ENCODE measurements at regions not wholly inside any gene's neighbourhood (a gene's known extent, or its start where the extent isn't known, plus 50 kb on each side); places are given as distances from the start of the nearest gene placed in this dataset.

DNA sequence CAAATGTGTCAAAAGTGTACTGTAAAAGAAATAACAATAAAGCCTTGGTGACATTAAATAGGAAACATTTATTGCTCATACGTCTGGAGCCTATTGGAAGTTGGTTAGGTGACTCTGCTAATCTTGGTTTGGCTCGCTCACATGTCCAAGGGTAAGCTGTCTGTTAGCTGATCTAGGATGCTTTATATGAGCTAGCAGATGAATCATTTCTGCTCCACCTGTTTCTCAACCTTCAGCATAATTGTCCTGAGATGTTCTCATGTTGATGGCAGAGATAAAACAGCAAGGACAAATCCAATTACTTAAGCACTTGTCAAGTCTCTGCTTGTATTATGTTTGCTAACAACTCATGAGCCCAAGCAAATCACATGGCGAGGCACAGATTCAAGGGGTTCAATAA is 56.0 kb upstream of the CD53 start:
- DNase-seq (ENCODE audit: low spot score): no peak

DNA sequence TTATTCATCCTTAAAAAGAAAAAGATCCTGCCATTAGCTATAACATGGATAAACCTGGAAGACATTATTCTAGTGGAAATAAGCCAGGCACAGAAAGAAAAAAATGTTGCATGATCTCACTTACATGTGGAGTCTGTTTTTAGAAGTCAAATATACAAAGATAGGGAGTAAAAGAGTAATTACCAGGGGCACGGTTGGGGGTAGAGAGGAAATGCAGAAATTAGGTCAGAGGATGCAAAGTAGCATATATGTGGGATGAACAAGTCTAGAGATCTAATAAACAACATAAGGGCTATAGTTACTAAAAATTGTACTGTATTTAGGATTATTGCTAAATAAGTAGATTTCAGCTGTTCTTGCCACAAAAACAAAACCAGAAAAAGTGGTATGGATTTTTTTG is 61.4 kb upstream of the CD53 start:
- DNase-seq (ENCODE audit: low spot score): no peak

DNA sequence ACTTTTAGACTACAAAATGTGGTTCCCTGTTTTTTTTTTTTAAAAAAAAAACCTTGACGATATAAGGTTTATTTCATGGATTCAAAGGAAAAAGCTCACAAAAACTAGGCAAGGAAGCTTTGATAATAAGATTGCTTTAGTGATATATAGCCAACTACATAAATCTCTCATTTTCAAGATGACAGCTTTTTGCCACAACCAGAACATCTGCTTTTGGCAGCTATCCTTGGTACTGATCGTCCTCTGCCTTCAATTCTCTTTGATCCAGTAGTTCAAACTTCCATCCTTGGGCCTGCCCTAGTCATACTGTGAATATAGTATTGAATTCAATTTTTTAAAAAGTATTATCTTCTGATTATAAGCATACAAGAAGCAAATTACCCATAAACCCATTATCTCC is 72.9 kb upstream of the CD53 start:
- DNase-seq (ENCODE audit: low spot score): no peak

GRCh38 chr1:110798691-110799256 is 74.2 kb upstream of the CD53 start:
- no peak for DNase-seq (ENCODE audit: low spot score)

DNA sequence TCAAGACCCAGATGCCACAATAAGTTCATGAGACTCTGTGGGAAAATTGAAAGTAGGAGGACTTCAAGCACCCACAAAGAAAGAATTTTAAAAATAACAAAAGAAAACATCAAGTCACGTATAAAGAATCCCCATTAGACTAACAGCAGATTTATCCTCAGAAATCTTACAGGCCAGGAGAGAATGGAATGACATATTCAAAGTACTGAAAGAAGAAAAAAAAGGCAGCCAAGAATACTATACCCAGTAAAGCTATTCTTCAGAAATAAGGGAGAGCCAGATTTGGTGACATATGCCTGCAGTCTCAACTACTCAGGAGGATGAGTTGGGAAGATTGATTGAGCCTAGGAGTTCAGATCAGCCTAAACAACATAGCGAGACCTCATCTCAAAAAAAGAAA is 84.3 kb upstream of the CD53 start:
- DNase-seq (ENCODE audit: low spot score): no peak

GRCh38 chr1:110787328-110788071 is 85.4 kb upstream of the CD53 start:
- DNase-seq (ENCODE audit: low spot score): no peak

- DNase-seq (ENCODE audit: low spot score): no peak
Observed at GRCh38 chr1:110786802-110787327, 86.1 kb upstream of the CD53 start.

DNA sequence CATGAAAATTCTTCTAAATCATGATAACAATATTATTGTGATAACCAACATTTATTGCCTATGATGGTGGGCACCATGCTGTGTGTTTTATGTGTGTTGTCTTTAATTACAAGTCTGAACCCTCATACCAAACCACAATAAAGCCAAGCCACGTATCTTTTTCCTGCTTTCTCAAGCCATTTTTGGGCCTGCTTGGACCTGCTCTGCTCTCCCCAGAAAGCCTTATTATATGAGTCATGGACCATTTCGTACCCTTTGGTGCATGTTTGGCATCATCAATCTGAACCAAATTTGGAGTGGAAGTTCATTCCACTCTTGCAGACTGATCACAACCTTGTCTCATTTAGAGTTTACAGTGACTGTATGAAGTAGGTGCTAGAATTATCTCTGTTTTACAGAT is 87.3 kb upstream of the CD53 start:
- no peak for DNase-seq (ENCODE audit: low spot score)

DNA sequence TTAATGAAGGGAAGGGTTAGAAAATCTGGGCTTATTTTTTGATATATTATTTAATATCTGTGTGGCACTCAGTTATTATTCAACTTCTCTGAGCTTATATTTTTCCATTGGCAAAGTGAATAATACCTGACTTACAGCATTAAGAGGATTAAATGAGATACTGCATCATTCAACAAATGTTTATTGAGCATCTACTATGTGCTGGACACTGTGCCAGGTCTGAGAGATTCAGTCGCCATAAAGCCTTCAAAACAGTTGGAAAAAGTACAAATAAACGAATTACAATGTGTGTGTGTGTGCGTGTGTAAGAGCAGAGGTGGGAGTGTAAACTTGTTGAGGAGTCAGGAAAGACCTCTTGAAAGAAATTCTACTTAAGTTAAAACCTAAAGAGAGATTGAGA is 87.9 kb upstream of the CD53 start:
- no peak for DNase-seq (ENCODE audit: low spot score)

GRCh38 chr1:110783292-110783918 is 89.5 kb upstream of the CD53 start:
- DNase-seq (ENCODE audit: low spot score): peak; percentile 77

DNA sequence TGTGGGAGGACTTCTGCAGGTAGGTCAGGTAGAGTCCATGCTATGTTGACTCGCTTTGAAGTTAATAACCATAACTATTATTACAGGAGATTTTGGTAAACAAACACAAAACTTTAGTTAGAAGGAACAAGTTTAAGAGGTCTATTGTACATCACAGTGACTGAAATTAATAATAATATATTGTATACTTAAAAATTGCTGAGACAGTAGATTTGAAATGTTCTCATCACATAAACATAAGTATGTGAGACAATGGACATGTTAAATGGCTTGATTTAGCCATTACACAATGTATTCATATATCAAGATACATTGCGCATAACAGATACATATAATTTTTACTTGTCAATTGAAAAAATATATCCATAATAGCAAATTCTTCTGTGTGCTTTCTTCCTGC is 91.4 kb upstream of the CD53 start:
- DNase-seq (ENCODE audit: low spot score): no peak

DNA sequence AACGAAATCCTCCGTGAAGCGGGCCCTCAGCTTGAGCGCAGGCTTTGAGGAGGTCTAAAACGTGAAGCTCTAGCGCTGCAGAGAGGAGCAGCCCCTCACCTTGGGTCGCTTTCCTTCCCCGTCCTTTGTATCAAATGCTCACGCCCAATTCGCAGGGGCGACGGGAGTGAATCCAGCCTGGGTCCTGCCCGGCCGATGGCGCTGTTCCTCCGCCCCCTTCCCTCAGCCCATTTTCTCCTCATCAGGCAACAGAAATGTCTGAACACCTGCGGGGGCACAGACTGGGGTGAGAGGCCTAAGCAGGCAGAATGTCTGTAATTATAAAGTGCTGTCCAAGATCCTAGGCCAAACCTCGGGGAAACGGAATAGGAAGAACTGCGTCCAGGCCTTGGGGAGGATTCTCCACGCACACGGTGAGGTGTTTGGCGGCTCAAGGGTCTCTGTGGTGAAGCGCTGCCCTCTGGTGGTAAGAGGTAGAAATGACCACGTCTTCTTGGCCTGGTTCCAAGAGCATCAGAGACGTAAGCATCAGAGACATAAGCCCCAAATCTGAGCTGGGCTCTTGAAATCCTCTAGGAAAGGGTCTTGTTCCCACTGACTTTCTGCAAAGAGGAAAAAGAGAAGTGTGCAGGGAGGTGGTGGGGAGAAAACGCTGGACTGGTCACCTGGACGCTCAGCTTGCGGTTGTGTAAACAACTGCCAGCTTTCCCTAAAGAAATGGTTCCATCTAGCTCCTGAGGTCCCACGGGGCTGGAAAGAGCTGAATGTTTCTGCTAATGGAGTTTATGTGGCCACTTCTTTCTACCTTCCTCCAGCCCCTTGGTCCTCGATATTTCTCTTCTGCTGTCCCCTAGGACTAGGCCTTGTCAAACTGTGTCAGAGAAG is 92.1 kb upstream of the CD53 start:
- peak; percentile 75 for DNase-seq (ENCODE audit: low spot score)

DNA sequence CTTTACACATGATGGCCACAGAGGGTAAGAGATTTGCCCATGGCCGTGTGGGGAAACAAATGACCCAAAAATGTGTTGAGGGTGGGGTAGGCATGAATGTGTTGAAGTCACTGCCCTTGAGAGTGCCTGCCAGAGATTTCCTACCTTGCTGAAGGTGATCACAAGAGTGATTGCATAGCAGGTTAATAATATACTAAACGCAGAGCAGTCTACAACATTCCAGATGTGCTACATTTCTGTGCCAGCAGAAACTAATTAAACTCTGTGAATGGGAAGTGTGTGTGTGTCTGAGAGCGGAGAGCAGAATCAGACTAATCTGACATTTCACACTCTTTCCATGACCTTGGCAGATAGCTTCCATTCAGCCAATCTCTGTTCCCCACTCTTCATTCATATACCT is 93.3 kb upstream of the CD53 start:
- no peak for DNase-seq (ENCODE audit: low spot score)

- no peak for DNase-seq (ENCODE audit: low spot score)
Observed at GRCh38 chr1:110778821-110779220, 94.1 kb upstream of the CD53 start.

- DNase-seq (ENCODE audit: low spot score): no peak
Observed at GRCh38 chr1:110777228-110777627, 95.7 kb upstream of the CD53 start.

- DNase-seq (ENCODE audit: low spot score): no peak
Observed at GRCh38 chr1:110774398-110774797, 98.5 kb upstream of the CD53 start.

DNA sequence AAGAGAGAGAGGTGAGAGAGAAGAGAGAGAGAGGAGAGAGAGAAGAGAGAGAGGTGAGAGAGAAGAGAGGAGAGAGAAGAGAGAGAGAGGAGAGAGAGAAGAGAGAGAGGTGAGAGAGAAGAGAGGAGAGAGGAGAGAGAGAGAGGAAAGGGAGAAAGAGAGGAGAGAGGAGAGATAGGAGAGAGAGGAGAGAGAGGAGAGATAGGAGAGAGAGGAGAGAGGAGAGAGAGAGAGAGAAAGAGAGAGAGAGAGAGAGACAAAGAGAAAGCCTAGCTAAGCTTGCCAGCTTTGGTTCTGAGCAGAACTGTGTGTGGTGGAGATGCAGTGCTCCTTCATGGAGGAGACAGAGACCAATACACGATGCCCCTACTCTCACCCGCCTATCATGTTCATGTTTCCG is 99.1 kb upstream of the KCNA3 start:
- DNase-seq (ENCODE audit: low spot score): no peak

DNA sequence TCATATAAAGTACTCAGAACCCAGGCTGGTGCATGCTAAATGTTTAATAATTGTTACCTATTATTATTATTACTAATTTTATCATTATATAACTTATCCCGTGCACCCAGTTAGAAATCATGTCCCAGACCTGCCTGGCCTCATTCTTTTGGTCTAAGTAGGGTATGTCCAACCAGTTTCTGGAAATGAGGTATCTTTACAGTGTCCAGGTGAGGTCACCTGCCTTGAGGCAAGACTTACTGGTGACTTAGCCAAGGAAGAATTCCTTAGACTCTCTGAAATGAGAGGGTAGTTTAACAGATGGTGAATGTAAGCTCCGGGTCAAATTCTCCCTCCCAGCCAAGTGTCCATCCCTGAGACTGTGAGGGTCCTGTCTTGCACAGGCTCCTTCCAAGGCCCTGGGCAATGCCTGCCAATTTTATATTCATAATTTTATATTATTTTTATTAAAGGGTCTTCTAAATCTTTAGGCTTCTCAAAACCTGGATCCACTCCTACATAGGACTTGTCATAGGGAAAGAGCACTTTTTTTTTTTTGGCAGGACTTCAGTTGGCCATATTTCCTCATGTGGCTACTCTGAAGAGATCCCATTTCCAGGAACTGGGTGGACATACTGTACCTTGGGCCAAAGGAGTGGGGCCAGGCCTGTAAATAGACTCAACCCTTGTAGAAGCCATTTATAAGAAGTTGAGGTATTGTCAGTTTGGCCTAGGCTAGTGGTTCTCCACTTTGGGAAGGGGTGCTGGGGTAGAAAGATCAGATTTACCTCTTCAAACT is 96.7 kb upstream of the KCNA3 start:
- DNase-seq (ENCODE audit: low spot score): no peak

DNA sequence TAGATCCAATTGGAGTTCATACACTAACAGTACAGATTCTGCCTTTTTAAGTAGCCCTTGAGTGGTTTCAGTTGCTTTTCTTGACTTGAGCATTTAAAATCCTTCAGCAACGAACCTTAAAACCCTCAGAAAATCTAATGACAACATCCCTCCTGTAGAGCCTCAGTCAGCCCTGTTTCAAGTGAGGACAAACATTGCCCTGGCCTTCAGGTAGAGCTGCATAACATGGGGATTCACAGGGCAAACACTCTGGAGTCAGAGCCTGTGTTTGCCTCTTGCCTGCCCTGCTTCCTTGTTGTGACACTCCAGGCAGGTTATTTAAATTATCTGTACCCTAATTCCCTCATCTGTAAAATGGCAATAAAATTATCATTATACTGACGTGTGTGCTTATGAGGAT is 96.1 kb upstream of the KCNA3 start:
- DNase-seq (ENCODE audit: low spot score): no peak

DNA sequence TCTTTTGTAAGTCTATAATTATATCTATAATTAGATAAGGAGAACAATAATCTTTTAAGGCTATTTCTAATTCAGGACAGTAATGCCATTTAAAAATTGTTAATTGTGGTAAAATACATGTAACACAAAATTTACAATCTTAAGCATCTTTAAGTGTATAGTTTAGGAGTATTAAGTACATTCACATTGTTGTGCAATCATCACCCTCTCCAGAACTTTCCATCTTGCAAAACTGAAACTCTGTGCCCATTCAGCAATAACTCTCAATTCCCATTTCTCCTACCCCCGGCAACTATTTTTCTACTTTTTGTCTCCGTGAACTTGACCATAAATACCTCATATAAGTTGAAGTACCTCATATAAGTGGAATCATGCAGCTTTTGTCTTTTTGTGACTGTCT is 93.9 kb upstream of the KCNA3 start:
- no peak for DNase-seq (ENCODE audit: low spot score)

DNA sequence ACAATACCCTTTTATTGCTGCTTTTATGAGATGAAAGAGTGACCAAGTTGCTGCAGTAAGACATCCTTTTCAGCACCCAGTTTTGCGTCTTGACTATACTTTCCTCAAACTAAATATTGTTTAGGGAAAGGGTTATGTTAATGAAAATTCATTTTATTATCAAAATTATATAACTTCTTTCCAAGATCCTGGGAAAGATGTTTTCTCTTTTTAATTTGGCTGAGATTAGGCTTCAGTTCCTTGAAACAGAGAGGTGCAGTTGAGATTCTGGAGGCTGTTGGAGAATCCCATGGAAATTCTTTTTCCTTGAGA is 91.6 kb upstream of the KCNA3 start:
- no peak for DNase-seq (ENCODE audit: low spot score)

Measured in iPS-NIHi11 (cell line).